Mucosa of rectum (tissue), 2 donors: ENCODE measurements at regions not wholly inside any gene's neighbourhood (a gene's known extent, or its start where the extent isn't known, plus 50 kb on each side); places are given as distances from the start of the nearest gene placed in this dataset.
"Not testable (repeated sequence)": the region's sequence is repeated elsewhere in the genome, so short reads cannot be mapped to it uniquely, and the experiment has no call there.

ENCODE experiments used
- H3K27ac ChIP-seq, 2 donors: one replicate each; pipeline ENCODE4 v1.7.0; 2013; ENCODE audit warnings: inconsistent platforms in 2 of 2, low read depth in 2 of 2, low read length in 2 of 2
- H3K27me3 ChIP-seq, 2 donors: one replicate each; pipeline ENCODE4 v1.7.0; 2013; ENCODE audit warnings: low read length in 2 of 2; ENCODE audit not compliant: control insufficient read depth in 2 of 2, insufficient read depth in 2 of 2
- H3K36me3 ChIP-seq, 2 donors: one replicate each; pipeline ENCODE4 v1.7.0; 2013; ENCODE audit warnings: low read length in 2 of 2; ENCODE audit not compliant: control insufficient read depth in 2 of 2, insufficient read depth in 2 of 2
- H3K4me1 ChIP-seq, 2 donors: one replicate each; pipeline ENCODE4 v1.7.0; 2013; ENCODE audit warnings: low read length in 2 of 2, mild to moderate bottlenecking in 1 of 2; ENCODE audit not compliant: control insufficient read depth in 2 of 2, insufficient read depth in 2 of 2
- H3K4me3 ChIP-seq, 2 donors: one replicate each; pipeline ENCODE4 v1.7.0; 2013; ENCODE audit warnings: low read length in 2 of 2
- H3K9ac ChIP-seq, 2 donors: one replicate each; pipeline ENCODE4 v1.7.0; 2013; ENCODE audit warnings: low read length in 2 of 2, low read depth in 1 of 2, mild to moderate bottlenecking in 1 of 2
- H3K9me3 ChIP-seq, 2 donors: one replicate each; pipeline ENCODE4 v1.7.0; 2013; ENCODE audit warnings: low read length in 2 of 2; ENCODE audit not compliant: control insufficient read depth in 2 of 2
- donor health status: healthy.
- donor health status: Normal muscosa, but diverticular disease.

DNA sequence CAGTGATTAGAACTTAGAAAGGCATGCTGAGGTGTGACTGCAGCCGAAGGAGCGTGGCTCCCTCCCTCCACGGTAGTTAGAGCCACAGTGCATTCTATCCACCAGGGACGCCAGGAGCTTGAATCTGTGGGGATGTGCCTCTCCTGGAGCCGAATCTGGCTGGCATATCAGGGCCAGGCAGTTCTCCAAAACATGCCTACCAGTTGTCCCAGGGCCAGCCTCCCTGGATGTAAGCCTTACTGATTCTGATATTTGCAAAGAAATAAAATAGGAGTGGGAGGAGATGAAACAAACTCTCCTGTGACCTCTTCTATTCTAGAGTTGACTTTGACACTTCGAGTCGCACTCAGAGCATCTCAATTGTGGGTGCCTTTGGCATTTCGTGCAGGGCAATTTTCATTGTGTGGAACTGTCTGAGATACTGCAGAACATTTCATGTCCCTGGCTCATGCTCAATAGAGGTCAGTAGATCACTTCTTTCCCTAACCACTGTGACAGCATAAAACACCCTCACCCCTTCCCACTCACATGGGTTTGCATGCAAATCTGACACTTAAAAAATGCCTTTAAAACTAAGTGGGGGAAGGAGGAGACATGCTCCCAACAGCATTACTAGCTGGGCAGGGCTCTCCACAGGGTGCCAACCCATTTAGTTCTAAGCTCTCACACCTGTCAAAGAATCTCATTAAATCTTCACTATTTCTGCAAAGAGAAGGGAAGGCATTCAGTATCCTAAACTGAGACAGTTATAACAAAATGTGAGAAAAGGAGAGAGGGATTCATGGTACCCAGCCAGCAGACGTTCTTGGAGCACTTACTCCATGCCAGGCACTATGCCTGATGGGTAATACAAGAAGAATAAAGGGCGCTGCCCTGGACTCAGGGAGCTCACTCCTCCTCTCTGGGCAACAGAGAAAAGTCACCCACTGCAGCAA, 378.9 kb downstream of the PREX1 start:
- H3K4me1 ChIP-seq, result no peaks in the 10 kb centered on the region
- no peaks in the 10 kb centered on the region for H3K27me3 ChIP-seq
- no peaks in the 10 kb centered on the region for H3K36me3 ChIP-seq
- no peaks in the 10 kb centered on the region for H3K9me3 ChIP-seq
- H3K4me3 ChIP-seq, result no peak overlapping the region
- H3K27ac ChIP-seq, result no peak overlapping the region
- no peak overlapping the region for H3K9ac ChIP-seq

DNA sequence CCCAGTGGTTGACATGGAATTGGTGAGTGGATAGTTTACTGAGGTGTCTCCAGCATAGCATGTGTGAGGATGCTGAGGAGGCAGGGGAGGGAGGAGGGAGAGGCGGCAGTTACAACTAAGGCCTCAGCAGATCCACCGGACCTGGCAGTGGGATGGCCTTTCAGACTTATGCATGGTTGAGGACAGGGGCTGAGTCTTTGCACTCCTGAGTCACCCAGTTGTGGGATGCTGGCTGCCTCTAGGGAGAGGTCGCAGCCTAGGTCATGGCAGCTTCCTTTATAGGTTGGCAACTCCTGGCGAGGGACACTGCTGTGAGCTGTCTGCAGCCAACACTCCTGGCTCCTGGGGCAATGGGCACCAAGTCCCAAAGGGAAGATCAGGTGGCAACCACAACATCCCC, 380.3 kb downstream of the PREX1 start:
- Histone ChIP-seq H3K27ac (no peak overlapping the region), H3K4me3 (no peak overlapping the region), H3K27me3 (no peaks in the 10 kb centered on the region), H3K36me3 (no peaks in the 10 kb centered on the region), H3K9me3 (no peaks in the 10 kb centered on the region), H3K4me1 (no peaks in the 10 kb centered on the region), H3K9ac (no peak overlapping the region)

DNA sequence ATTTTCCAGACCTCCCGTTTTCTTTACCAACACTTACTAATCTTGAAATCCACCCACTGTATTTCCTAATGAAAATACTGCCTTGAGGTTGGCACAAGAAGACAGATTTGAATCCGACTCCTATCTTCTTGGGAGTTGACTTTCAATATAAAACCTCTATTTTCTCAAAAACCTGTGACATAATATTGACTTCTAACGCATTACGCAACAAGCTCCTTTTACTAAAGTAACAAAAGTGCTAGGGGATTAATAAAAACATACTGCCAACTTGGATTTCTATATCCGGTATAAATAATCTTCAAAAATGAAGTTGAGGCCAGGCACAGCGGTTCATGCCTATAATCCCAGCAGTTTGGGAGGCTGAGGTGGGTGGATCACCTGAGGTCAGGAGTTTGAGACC, 382.0 kb downstream of the PREX1 start:
- Histone ChIP-seq H3K27me3 (no peaks in the 10 kb centered on the region), H3K36me3 (no peaks in the 10 kb centered on the region), H3K4me3 (no peak overlapping the region), H3K4me1 (no peaks in the 10 kb centered on the region), H3K9ac (no peak overlapping the region), H3K9me3 (no peaks in the 10 kb centered on the region), H3K27ac (no peak overlapping the region)

DNA sequence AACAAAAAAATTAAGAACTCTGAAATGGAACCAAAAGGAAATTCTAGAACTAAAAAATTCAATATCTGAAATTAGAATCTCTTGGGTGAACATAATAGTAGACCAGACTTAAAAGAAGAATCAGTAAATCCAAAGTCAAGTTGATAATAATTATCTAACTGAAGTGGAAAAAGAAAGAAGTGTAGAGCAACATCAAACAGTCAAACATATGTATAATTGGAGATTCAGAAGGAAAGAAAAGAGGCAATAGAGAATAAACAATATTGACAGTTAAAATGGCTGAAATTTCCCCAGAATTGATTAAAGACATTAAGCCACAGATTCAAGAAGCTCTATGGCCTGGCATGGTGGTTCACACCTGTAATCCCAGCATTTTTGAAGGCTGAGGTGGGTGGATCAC, 383.6 kb downstream of the PREX1 start:
- no peak overlapping the region for H3K4me3 ChIP-seq
- no peaks in the 10 kb centered on the region for H3K27me3 ChIP-seq

DNA sequence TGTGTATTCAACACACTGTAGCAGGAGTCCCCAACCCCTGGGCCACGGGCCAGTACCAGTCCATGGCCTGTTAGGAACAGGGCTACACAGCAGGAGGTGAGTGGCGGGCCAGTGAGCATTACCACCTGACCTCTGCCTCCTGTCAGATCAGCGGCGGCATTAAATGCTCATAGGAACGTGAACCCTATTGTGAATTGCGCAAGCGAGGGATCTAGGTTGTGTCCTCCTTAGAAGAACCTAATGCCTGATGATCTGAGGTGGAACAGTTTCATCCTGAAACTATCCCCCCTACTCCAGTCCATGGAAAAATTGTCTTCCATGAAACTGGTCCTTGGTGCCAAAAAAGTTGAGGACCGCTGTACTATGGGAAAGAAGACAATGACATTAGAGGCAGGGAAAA, 386.9 kb downstream of the PREX1 start:
- Histone ChIP-seq H3K9ac (no peak overlapping the region), H3K4me1 (no peaks in the 10 kb centered on the region), H3K4me3 (no peak overlapping the region), H3K9me3 (no peaks in the 10 kb centered on the region), H3K36me3 (no peaks in the 10 kb centered on the region), H3K27ac (no peak overlapping the region), H3K27me3 (peaks cover 0 to under 1% of the 10 kb centered on the region in 2 donors)

More for the DNA sequence above, 383.6 kb downstream of the PREX1 start:
- Histone ChIP-seq H3K4me1 (no peaks in the 10 kb centered on the region), H3K9ac (no peak overlapping the region), H3K9me3 (no peaks in the 10 kb centered on the region), H3K27ac (no peak overlapping the region), H3K36me3 (no peaks in the 10 kb centered on the region)

- not testable (repeated sequence) for H3K27me3 ChIP-seq, H3K9ac ChIP-seq, H3K9me3 ChIP-seq, H3K27ac ChIP-seq, H3K4me1 ChIP-seq, H3K36me3 ChIP-seq, H3K4me3 ChIP-seq
Observed at GRCh38 chr20:48440261-48440660, 387.5 kb downstream of the PREX1 start.

DNA sequence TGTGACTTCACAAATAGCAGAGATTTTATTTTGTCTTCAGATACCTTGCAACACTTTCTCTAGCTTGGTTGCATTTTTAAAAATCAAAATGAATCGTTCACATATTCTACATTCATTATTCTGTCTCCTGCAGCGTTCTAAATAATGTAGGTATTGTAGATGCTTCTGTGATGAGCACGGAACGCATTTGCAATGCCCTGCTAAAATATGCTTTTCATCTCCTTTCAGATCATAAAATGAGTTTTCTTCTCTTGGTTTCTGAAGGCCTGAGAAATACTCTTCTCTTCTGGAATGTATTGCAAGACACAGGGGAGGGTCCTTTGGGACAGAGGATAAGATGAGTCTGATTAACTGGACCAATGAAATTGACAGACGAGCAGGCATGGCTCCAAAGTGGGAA, 390.7 kb downstream of the PREX1 start:
- Histone ChIP-seq H3K36me3 (no peaks in the 10 kb centered on the region), H3K27ac (no peak overlapping the region), H3K4me1 (no peaks in the 10 kb centered on the region), H3K9ac (no peak overlapping the region), H3K27me3 (peaks cover 3 to 6% of the 10 kb centered on the region in 2 donors), H3K9me3 (no peaks in the 10 kb centered on the region), H3K4me3 (no peak overlapping the region)

- not testable (repeated sequence) for H3K9me3 ChIP-seq, H3K27me3 ChIP-seq, H3K36me3 ChIP-seq, H3K4me3 ChIP-seq, H3K4me1 ChIP-seq, H3K9ac ChIP-seq, H3K27ac ChIP-seq
Observed at GRCh38 chr20:48436609-48437008, 391.2 kb downstream of the PREX1 start.

DNA sequence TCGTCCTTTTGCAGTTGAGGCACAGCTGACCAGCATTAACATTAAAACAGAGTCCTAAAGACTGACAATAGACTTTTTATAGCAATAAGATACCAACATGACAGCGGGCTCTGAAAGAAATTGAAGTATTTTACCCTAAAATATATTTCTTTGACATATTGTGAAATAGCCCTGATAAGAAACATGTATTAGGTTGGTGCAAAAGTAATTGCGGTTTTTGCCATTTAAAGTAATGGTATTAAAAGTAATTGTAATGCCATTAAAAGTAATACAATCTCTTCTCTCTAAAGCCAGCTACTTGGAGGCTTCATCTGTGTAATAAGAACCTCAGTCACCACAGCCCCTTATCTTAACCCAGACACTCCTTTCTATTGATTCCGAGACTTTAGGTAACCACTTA, 394.6 kb downstream of the PREX1 start:
- Histone ChIP-seq H3K9ac (no peak overlapping the region), H3K27me3 (peaks cover 3 to 6% of the 10 kb centered on the region in 2 donors), H3K36me3 (no peaks in the 10 kb centered on the region), H3K4me3 (no peak overlapping the region), H3K27ac (no peak overlapping the region), H3K4me1 (no peaks in the 10 kb centered on the region), H3K9me3 (no peaks in the 10 kb centered on the region)

- no peak overlapping the region for H3K27ac ChIP-seq
Observed at GRCh38 chr20:48432494-48432832, 395.3 kb downstream of the PREX1 start.

More at GRCh38 chr20:48432494-48432832, 395.3 kb downstream of the PREX1 start:
- Histone ChIP-seq H3K4me1 (no peaks in the 10 kb centered on the region), H3K4me3 (no peak overlapping the region), H3K9ac (no peak overlapping the region), H3K36me3 (no peaks in the 10 kb centered on the region), H3K9me3 (no peaks in the 10 kb centered on the region), H3K27me3 (peaks cover 3 to 6% of the 10 kb centered on the region in 2 donors)
